ENCODE measurements at regions not wholly inside any gene's neighbourhood (a gene's known extent, or its start where the extent isn't known, plus 50 kb on each side); places are given as distances from the start of the nearest gene placed in this dataset.

DNA sequence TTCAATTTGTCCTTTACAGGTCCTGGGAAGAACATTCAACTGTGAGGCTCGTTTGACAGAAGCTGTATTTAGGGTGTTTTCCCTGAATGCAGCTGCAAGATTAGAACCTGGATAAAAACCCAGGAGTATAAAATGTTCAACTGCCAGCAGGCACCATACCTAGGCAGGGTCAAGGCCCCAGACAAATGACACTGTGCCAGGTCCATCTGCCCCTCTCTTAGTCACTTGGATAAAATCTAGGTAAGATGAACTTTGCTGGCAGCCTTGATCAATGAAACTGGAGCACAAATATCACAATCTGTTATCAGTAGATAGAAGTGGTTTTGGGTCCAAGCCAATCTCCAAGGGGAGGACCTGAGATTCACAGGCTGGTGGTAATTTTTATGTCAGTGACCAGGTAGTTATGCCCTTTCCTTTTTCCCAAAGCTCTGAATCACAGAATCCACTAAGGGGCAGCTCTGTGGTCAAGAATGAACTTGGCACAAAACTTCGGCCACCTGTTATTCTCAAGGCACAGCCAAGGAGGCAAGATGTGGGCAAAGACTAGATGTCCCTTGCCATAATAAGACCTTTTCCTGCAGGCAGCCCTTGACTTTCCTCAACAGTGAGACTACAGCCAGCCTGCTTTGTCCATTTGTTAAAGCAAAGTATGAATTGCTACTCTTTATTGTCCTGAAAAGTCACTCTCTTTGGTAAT is 501.0 kb downstream of the PPARGC1A start:
- no peak for DNase-seq

DNA sequence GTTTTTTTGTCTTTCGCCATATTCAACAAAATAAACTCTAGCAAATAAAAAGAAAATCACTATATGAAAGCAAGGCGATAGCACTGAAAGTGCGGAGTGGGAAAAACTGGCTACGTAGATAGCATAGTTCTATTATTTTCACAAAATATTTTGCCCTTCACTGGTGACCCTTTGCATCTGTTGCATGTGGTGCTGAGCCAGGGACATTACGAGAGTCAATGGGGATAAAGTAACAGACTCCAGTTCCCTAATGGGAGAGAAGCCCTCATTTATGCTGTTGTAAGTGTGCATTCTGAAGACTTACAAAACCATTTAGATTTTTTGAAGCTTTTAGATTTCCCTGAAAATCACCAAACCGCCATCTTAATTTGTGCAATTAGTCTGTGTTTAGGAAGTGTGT is 501.6 kb downstream of the PPARGC1A start:
- DNase-seq, result no peak

DNA sequence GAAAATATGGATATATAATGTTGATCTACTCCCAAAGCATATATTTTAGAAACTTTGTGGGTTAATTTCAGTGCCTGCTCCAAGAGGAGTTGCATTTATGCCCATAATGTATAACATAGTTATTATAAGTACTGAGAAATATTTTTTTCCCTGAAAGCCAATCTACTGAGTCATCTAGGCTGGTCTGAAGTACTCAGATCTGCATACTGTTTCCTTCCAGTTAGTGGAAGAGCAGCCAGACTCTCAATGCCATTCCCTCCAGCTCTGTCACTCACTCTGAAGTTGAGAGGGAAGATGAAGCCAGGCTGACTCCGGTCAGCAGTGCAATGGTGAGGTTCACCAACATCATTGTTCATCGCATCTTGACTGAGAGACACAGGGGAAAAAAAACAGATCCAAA is 505.1 kb downstream of the PPARGC1A start:
- DNase-seq, result no peak

DNA sequence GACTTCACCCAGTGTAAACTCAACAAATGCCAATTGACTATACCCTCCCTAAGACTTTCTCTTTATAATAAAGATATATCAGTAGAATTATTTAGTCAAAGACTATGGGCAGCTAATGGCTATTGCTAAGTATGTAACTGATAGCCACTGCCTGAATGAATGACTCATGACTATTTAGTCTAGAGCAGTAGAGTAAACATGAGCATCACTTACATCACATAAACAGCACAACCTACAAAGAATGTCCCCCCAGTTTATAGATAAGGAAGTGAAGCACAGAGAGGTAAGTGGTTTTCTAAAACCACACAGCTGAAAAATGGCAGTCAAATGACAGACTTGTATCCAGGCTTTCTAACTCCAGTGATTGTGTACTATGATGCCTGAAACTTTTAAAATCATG is 507.0 kb downstream of the PPARGC1A start:
- DNase-seq, result no peak

DNA sequence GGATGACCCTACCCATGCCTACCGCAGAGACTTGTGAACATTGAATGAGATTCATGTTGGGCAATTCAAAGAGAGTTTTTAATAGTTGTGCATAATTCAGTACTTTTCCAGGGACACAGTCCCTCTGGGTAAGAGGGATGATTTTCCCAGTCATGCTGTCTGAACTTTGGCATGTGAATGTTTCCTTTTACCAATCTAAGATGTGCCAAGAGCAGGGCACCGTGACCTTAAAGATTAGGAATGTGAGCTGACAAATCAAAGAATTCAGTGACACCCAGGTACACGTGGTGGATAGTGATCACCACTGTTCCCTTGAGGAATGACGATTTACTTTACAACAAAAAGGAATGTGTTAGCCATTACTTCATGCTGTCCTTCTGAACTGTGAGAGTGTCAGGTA is 515.6 kb downstream of the PPARGC1A start:
- no peak for DNase-seq

DNA sequence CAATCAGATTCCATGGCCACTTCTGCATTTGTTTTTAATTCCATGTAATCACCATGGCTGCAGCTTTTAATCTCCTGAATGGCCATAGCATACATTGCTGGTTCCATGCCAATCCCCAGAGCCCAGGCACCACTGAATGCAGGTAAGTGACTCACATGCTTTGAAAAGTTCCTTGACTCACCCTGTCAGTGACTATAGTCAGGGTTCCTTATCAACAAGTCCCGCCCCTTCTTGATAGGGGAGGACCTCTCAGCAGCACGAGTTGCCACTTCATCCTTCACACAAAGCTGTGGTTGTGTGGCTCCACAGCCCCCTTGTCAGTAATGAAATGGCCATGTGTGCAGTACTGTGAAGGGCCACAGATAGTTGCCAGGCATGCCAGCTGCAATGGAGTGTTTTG is 516.6 kb downstream of the PPARGC1A start:
- DNase-seq, result no peak

DNA sequence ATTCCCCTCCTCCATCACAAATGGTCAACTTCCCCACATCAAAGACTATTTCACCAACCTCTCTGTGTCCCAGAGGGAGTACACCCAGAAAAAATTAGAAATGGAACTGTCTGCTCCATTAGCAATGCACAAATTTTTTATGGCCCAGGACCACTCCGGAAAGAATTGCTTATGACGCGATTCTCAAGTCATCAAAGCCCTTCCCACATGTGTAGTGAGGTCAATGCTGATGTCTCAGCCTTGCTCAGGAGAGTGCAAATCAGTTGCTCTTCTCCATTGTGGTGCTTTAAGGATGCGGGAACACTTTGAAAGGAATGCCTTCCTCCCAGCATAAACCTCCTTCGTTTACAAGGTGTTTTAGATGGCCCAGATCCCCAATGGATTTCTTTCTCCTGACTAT is 518.3 kb downstream of the PPARGC1A start:
- DNase-seq, result no peak

DNA sequence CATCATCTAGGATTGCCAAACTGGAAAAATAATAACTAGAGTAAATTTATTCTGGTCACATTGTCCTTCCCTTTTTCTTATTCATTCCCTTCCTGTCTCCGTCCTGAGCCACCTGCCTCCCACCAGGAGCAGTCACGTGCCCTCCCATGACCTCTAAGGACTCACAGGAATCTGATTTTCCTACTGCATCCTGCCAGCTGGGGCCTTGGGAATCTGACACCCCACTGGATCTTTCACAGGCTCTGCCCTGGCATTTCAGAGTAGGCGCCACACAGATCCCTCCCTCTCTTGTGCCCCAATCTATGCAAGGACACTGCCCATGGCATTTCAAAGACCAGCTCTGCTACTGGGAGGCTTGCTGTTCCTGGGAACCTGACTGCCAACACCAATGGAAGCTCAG is 520.5 kb downstream of the PPARGC1A start:
- no peak for DNase-seq

DNA sequence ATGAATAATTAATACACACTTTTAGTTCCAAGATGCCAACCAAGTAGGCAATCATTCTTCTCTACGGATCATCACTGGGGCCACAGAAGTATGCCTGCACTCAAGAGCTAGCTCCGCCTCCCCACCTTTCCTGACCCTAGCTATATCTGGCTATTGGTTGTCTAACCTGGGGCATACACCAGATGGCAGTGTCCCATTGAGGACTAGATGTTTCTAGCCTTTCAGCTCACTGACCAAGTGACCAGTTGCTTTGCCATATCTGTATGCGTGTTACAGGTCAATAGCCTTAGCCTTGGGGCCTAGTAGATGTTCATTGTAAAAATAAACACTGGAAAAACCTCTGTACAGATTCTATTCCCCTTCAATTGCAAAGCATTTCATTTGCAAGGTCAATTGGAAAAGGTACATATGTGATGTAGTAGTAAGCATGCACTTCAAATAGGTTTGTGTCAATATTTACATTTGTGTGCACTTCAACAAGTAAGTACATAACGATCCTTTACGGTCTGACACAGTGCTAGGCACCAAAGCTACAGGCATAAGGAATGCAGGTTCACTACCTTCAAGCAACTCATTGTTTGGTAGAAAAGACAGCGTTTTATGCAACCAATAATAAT is 521.7 kb downstream of the PPARGC1A start:
- DNase-seq, result no peak

DNA sequence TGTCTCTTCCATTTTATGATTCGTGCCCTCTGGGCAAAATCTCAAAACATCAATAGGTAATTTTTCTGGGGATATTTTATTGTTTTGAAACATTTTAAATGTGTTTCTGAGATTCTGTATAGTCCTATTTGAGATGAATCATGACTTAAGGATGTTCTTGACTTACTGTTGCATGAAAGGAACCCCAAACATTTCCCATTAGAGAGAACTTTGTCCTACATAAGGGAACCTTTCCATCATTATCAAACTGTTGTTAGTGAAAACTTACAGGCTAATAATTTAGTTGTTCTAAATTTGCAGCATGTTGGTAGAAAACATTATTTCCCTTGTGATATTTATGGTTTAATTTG is 523.3 kb downstream of the PPARGC1A start:
- DNase-seq, result no peak

DNA sequence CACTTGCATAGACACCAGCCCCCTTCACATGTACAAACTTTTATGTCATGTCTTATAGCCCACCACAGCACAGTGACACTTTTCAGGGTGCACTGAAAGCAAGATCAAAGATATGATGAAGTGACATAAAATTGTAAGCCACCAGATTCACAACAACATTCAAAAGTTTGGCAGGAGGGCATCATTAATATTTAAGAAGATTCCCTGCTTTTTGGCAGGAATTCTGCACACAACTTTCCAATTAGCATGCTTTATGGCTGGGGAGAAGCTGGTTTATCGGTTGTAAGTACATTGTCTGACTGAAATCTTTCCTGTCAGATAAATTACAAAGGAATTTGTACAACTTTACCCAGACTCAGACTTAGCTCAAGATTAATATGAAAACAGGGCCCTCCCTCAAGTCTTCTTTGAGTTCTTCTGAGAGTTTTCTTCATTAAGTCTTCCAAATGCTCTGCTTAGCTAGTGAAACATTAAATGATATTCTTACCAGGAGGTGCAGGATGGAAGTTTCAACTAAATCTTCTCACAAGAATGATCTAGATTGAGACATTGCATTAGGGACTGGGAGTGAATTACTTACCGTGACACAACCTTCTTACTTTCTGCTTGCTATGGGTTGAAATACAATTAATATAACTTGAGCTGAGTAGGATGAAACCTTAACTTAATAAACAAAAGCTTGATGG is 523.8 kb downstream of the PPARGC1A start:
- no peak for DNase-seq

DNA sequence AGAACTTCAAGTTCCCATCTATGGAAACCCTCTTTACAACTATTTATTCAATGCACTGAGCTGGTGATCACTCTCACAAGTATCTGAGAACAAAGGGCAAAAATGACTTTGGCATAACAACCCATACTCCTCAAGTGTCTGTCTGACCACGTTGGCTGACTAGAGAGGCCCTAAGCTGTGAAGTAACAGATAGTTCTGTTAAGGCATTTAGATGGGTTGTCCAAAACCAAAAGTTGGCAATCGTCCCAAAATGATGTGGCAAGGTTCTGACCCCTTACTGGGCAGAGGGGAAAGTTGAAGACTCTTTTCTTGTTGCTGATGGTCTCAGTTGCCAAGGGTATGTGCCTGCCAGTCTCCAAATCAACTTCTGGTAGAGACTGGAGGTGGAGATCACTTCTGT is 524.8 kb downstream of the PPARGC1A start:
- no peak for DNase-seq

DNA sequence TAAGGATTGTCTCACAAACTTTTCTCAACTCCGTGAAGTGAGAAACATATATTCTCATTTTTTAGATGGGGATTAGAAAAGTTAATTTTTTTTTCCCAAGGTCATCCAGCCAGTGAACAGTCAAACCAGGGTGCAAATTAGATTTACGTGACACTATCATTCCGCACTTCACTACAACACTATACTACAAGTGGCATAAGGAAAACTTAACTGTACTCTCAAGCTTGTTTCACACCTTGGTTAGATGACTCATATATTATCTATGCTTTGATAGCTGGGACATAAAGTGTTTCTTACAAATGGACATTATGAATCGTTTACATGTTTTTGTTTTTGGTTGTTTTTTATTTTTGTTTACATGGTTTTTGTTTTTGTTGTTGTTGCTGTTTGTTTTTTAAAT is 525.7 kb downstream of the PPARGC1A start:
- DNase-seq, result no peak

DNA sequence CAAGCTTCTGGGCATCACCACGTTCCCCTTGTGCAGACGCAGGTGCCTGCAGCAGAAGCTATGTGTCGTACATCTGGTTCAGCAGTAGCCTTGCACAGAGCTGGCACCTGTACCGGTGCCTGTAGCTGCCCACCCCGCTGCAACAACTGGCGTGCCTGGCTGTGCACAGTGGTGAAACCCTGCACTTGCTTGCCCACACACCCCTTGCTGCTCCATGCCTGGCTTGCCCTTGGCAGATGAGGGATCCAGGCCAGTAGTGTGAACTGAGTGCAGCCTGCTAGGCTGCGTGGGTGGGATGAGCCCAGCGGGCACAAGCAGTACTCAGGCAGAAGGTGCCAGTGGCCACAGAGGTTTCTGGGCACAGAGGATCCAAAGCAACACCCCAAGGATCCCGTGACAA is 528.4 kb downstream of the PPARGC1A start:
- DNase-seq, result no peak

DNA sequence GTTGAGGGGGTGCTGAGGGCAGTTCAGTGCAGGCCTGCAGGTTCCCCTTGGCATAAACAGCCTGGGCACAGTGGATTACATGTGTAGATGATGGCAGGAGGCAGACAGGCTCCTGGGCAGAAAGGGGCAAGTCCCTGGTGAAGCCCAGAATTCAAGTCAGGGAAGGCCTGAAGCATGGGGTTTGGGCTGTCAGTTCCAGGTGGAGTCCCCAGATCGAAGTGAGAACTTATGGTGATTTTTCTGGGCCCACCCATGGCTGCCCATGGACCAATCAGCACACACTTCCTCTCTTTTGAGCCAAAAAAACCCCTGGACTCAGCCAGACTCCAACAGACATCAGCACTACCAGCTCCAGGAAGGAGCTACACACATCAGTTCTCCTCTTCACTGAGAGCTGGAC is 529.1 kb downstream of the PPARGC1A start:
- no peak for DNase-seq

DNA sequence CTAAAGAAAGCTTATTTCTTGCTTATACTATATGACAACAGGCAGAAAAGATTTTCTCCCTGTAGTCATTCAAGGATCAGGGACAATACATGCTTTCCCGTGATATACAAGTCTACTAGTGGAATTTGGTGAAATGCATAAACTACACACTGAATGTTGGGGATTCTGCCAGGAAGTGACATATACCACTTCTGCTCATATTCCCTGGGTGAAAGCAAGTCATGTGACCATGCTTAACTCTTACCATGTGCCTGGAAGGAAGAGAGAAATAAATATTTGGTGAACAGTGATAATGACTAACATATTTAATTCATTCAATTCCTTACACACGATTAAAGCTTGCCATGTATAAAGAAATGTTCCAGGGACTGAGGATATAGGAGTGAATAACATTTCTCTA is 534.6 kb downstream of the PPARGC1A start:
- DNase-seq, result no peak

DNA sequence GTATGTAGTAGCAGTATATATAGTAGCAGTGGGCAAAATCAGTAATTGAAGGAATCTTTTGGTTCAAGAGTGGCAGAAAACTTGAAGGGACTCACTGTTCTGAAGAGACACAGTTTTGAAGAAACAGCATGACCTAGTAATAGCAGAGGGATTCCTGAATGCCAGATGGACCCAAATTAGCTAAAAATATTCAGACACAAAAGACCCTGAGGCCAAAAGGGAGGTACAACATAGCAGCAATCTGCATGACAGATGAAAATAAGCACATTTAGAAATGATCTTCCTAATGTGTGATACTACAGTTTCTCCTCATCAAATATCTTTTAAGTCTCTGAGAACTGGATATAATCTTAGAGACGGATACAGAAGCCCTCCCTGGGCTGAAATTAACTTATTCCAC is 536.6 kb downstream of the PPARGC1A start:
- no peak for DNase-seq

DNA sequence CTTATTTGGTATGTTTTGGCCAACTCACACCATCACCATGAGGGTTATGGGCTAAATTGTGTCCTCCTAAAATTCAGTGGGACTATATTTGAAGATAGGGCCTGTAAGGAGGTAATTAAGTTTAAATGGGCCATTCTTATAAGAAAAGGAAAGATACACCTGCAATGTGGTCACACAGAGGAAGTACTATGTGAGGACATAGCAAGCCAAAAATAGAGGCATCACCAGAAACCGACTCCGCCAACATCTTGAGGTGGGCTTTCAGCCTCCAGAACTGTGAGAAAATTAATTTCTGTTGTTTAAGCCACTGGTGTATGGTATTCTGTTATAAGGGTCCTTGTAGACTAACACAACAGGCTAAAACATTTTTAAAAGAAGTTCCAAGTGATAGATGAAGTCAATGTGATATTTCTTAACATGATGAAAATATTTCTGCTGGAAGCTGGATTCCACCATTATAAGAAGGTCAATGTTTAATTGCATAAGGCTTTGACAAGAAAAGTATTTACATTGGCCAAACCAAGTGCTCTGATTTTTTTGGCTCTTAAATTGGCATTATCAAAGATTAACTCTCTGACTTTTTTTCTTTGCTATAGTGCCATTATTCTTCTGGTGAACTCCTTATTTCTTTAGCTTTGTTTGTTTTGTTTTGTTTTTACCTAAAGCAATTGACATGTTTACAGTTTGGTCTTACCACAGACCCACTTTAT is 540.9 kb downstream of the PPARGC1A start:
- no peak for DNase-seq

DNA sequence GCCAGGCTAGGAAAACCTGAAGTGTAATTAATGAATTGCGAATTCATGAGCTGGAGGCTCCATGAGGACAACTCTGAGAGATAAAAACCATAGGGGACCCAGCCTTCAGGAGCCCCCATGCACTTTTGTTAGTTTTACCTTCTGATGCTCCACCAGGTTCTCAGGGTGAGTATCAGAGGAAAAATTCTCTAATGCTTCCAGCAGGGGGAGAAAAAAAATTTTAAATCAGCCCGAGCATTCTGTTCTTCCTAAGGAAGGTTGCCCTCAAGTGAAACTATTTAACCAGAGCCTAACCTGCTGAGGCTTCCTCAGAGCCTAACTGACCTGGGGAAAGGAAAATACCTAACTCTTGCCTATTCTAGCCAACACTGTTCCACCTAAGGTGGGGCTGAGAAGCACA is 552.6 kb downstream of the PPARGC1A start:
- DNase-seq, result no peak

DNA sequence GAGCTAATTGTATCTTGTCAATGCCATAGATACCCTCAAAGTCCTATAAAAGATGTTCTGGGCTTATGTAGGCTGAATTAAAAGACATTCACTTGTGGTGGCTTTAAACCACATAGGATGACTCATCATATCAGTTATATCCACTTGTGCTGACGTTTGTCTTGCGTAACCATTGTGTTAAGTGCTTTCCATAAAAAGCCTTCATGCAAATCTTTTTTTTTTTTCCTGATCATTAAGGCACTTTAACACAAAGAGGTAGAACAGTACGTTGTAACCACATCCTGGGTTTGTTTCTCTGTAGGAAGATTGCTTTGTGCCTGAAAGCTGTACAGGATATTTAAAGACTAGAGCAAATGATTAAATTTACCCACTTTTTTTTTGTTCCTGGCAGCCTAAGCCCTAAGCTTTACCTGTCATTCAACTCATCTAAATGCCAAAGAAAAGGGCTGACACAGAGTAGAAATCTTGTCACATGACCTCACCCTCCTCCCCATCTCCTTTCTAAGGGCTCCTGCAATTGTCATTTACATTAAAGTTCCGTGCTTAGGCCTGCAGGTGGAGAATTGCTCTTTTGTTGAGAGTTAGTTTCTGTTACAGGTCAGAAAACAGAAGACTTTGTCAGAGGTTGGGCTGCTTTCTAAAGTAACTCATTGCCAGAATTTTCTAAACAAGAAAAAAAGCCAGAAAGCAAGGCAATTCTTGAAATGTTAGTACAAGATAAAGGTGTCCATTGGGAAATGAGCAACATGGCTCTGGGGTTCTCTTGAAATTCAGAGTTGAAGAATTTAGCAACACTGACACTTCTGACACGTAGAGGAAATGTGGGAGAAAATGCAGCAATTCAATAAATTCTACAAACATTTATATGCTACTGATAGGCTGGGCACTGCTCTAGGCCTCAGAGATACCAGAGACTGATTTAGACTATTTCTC is 555.6 kb downstream of the PPARGC1A start:
- peak; percentile 97 for DNase-seq

DNA sequence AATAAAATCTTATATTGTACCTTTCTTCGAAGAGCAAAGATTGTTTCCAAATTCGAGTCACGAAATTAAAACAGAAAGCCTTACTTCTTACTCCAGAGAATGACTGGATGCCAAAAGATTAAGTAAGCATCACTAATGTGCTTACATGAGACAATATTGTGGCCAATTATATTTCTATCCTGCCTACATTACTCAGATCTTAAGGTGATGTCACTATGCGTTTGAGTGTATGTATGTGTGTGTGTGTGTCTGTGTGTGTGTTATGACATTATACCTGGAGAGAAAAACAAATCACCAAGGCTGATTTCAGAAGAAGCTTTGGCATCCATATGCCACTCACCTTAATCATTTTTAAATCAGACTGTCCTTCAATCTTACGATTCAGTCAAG is 556.3 kb downstream of the PPARGC1A start:
- DNase-seq, result no peak

DNA sequence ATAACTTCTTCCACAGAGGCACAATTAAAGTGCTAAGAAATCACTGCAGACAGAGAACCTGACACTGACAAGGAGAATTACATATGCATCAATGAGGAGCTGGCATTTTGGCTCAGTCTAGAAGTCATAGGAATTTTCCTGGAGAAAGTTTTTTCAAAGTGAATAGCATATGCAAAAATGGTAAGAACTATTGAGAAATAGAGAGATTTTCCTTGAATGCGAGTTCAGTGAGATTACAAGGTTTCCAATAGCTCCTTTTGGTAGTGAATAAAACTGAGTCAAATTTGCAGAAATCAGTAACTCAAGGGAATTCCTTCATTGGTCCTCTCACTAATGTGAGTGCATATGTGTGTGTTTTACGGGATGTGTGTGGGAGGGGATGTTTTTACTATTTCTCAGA is 557.5 kb downstream of the PPARGC1A start:
- DNase-seq, result no peak

DNA sequence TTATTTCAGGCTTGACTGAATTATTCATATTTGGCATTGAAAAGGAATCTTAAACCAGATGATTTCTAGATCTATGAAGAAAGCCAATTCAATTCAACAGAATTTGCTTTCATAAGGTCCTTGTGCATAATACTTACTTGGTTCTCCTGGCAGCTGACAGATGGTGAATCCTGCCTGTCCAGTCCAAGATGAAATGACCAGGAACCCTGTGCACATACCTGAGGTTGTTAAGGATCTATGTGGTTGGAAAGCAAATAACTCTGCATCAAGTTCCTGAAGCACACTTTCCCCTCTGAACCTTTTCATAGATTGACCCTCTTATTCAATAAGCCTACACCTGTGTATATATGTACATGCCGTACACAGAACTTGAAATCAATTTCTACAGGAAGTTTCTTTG is 562.7 kb downstream of the PPARGC1A start:
- DNase-seq, result no peak
